ENCODE measurements at regions not wholly inside any gene's neighbourhood (a gene's known extent, or its start where the extent isn't known, plus 50 kb on each side); places are given as distances from the start of the nearest gene placed in this dataset.

GRCh38 chr11:92391364-92391763 is 166.7 kb downstream of the FAT3 start:
- Mint-ChIP-seq H3K36me3 (no peaks in the 10 kb centered on the region), H3K4me3 (no peak overlapping the region), H3K9me3 (peaks cover 6 to 11% of the 10 kb centered on the region in 2 donors), H3K4me1 (no peaks in the 10 kb centered on the region), H3K27ac (no peak overlapping the region), H3K27me3 (ENCODE audit: low read depth in 2 of 2) (no peaks in the 10 kb centered on the region)
- Histone ChIP-seq H3K27ac (ENCODE audit: low read length) (no peak overlapping the region), H3K36me3 (ENCODE audit: control insufficient read depth, insufficient read depth, low read length) (no peaks in the 10 kb centered on the region), H3K9me3 (ENCODE audit: control insufficient read depth, insufficient read depth, low read length) (no peaks in the 10 kb centered on the region), H3K4me3 (ENCODE audit: low read length) (no peak overlapping the region), H3K27me3 (ENCODE audit: control insufficient read depth, insufficient read depth, low read length) (no peaks in the 10 kb centered on the region), H3K4me1 (ENCODE audit: control insufficient read depth, insufficient read depth, low read length) (no peaks in the 10 kb centered on the region)
- intact Hi-C loops (cut with micrococcal nuclease): no loop called here
- TF ChIP-seq CTCF (IDR thresholded peaks at IDR 0.05): no peak
- DNase-seq: no peak
- no peak for ATAC-seq

- 83% methylated on average over 6 of the region's 6 CpGs for WGBS (ENCODE audit: insufficient coverage)
- intact Hi-C loops (cut with micrococcal nuclease): no loop called here
- H3K27ac ChIP-seq (ENCODE audit: low read length): no peak overlapping the region
- Mint-ChIP-seq H3K4me1 (no peaks in the 10 kb centered on the region), H3K4me3 (no peak overlapping the region), H3K9me3 (peaks cover 6 to 11% of the 10 kb centered on the region in 2 donors), H3K36me3 (no peaks in the 10 kb centered on the region), H3K27me3 (ENCODE audit: low read depth in 2 of 2) (no peaks in the 10 kb centered on the region), H3K27ac (no peak overlapping the region)
- no peaks in the 10 kb centered on the region for H3K36me3 ChIP-seq (ENCODE audit: control insufficient read depth, insufficient read depth, low read length)
- no peaks in the 10 kb centered on the region for H3K4me1 ChIP-seq (ENCODE audit: control insufficient read depth, insufficient read depth, low read length)
- no peaks in the 10 kb centered on the region for H3K27me3 ChIP-seq (ENCODE audit: control insufficient read depth, insufficient read depth, low read length)
- no peak for DNase-seq
- no peak for TF ChIP-seq CTCF (IDR thresholded peaks at IDR 0.05)
- H3K4me3 ChIP-seq (ENCODE audit: low read length): no peak overlapping the region
- ATAC-seq: no peak
- no peaks in the 10 kb centered on the region for H3K9me3 ChIP-seq (ENCODE audit: control insufficient read depth, insufficient read depth, low read length)
Observed at GRCh38 chr11:92391808-92392207, 167.2 kb downstream of the FAT3 start.

- Mint-ChIP-seq H3K27ac (no peak overlapping the region), H3K4me3 (no peak overlapping the region), H3K36me3 (no peaks in the 10 kb centered on the region), H3K9me3 (peaks cover 3 to 5% of the 10 kb centered on the region in 2 donors), H3K27me3 (ENCODE audit: low read depth in 2 of 2) (no peaks in the 10 kb centered on the region), H3K4me1 (no peaks in the 10 kb centered on the region)
- H3K9me3 ChIP-seq (ENCODE audit: control insufficient read depth, insufficient read depth, low read length): no peaks in the 10 kb centered on the region
- no peak overlapping the region for H3K27ac ChIP-seq (ENCODE audit: low read length)
- no peaks in the 10 kb centered on the region for H3K4me1 ChIP-seq (ENCODE audit: control insufficient read depth, insufficient read depth, low read length)
- DNase-seq (no peak), ATAC-seq (no peak)
- no peak for TF ChIP-seq CTCF (IDR thresholded peaks at IDR 0.05)
- intact Hi-C loops (cut with micrococcal nuclease): no loop called here
- H3K4me3 ChIP-seq (ENCODE audit: low read length): no peak overlapping the region
- 86% methylated on average over 5 of the region's 5 CpGs for WGBS (ENCODE audit: insufficient coverage)
- no peaks in the 10 kb centered on the region for H3K27me3 ChIP-seq (ENCODE audit: control insufficient read depth, insufficient read depth, low read length)
- no peaks in the 10 kb centered on the region for H3K36me3 ChIP-seq (ENCODE audit: control insufficient read depth, insufficient read depth, low read length)
Observed at GRCh38 chr11:92393218-92393617, 168.6 kb downstream of the FAT3 start.

GRCh38 chr11:92396133-92396532 is 171.5 kb downstream of the FAT3 start:
- no peaks in the 10 kb centered on the region for H3K36me3 Mint-ChIP-seq

More at GRCh38 chr11:92396133-92396532, 171.5 kb downstream of the FAT3 start:
- Mint-ChIP-seq H3K9me3 (peaks cover 0 to 5% of the 10 kb centered on the region in 2 donors), H3K4me1 (no peaks in the 10 kb centered on the region), H3K4me3 (no peak overlapping the region), H3K27ac (no peak overlapping the region), H3K27me3 (ENCODE audit: low read depth in 2 of 2) (no peaks in the 10 kb centered on the region)
- no peaks in the 10 kb centered on the region for H3K36me3 ChIP-seq (ENCODE audit: control insufficient read depth, insufficient read depth, low read length)
- no peaks in the 10 kb centered on the region for H3K27me3 ChIP-seq (ENCODE audit: control insufficient read depth, insufficient read depth, low read length)
- no peak overlapping the region for H3K27ac ChIP-seq (ENCODE audit: low read length)
- H3K4me3 ChIP-seq (ENCODE audit: low read length): no peak overlapping the region
- 91% methylated on average over 1 of the region's 1 CpG for WGBS (ENCODE audit: insufficient coverage)
- no peak for TF ChIP-seq CTCF (IDR thresholded peaks at IDR 0.05)
- DNase-seq (no peak), ATAC-seq (no peak)
- no peaks in the 10 kb centered on the region for H3K4me1 ChIP-seq (ENCODE audit: control insufficient read depth, insufficient read depth, low read length)
- intact Hi-C loops (cut with micrococcal nuclease): no loop called here
- no peaks in the 10 kb centered on the region for H3K9me3 ChIP-seq (ENCODE audit: control insufficient read depth, insufficient read depth, low read length)
